C4-2B (cell line): ENCODE measurements at regions not wholly inside any gene's neighbourhood (a gene's known extent, or its start where the extent isn't known, plus 50 kb on each side); places are given as distances from the start of the nearest gene placed in this dataset.

Experiments used
- H3K27ac ChIP-seq: fragments of 450-650 bp; 2 replicates; pipeline ENCODE4 v1.5.1; 2017
- ZFX ChIP-seq: fragments of 450-650 bp; IDR thresholded peaks from 2 replicates; pipeline ENCODE4 v1.6.1; 2017
- TF ChIP-seq, protein P1 (sequence below): fragments of 450-650 bp; conservative IDR thresholded peaks from 2 replicates; pipeline ENCODE4 v1.5.1; 2017; ENCODE audit warnings: mild to moderate bottlenecking

DNA sequence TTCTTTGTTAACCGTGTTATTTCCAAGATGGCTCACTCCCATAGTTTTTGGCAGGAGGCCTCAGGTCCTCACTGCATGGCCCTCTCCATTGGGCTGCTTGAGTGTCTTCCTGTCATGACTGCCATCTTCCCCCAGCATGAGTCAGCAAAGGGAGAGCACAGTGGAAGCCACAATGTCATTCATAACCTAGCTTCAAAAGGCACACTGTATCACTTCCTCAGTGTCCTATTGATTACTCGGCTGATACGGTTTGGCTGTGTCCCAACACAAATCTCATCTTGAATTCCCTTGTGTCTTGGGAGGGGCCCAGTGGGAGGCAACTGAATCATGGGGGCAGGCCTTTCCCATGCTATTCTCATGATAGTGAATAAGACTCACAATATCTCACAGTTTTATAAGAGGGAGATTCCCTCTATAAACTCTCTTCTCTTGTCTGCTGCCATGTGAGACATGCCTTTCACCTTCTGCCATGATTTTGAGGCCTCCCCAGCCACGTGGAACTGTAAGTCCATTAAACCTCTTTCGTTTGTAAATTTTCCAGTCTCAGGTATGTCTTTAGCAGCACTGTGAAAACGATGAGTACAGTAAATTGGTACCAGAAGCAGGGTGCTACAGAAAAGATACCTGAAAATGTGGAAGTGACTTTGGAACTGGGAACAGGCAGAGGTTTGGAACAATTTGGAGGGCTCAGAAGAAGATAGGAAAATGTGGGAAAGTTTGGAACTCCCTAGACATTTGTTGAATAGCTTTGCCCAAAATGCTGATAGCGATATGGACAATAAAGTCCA lies 106.5 kb downstream of the PRLHR start:
- no peak overlapping the region for H3K27ac ChIP-seq
- TF ChIP-seq, protein P1, sequence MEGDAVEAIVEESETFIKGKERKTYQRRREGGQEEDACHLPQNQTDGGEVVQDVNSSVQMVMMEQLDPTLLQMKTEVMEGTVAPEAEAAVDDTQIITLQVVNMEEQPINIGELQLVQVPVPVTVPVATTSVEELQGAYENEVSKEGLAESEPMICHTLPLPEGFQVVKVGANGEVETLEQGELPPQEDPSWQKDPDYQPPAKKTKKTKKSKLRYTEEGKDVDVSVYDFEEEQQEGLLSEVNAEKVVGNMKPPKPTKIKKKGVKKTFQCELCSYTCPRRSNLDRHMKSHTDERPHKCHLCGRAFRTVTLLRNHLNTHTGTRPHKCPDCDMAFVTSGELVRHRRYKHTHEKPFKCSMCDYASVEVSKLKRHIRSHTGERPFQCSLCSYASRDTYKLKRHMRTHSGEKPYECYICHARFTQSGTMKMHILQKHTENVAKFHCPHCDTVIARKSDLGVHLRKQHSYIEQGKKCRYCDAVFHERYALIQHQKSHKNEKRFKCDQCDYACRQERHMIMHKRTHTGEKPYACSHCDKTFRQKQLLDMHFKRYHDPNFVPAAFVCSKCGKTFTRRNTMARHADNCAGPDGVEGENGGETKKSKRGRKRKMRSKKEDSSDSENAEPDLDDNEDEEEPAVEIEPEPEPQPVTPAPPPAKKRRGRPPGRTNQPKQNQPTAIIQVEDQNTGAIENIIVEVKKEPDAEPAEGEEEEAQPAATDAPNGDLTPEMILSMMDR: no peak
- no peak for TF ChIP-seq ZFX

DNA sequence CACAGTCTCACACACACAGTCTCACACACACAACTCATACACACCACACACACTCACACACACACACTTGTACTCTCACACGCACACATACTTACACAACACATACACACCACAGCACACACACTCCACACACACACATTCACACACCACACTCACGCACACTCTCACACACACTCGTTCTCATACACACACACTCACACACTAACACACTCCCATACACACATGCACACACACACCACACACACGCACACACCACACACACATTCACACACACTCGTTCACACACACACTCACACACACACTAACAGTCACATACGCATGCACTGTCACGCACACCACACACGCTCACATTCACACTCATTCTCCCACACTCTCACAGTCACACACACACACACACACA lies 109.8 kb downstream of the PRLHR start:
- TF ChIP-seq ZFX: no peak
- no peak overlapping the region for H3K27ac ChIP-seq

DNA sequence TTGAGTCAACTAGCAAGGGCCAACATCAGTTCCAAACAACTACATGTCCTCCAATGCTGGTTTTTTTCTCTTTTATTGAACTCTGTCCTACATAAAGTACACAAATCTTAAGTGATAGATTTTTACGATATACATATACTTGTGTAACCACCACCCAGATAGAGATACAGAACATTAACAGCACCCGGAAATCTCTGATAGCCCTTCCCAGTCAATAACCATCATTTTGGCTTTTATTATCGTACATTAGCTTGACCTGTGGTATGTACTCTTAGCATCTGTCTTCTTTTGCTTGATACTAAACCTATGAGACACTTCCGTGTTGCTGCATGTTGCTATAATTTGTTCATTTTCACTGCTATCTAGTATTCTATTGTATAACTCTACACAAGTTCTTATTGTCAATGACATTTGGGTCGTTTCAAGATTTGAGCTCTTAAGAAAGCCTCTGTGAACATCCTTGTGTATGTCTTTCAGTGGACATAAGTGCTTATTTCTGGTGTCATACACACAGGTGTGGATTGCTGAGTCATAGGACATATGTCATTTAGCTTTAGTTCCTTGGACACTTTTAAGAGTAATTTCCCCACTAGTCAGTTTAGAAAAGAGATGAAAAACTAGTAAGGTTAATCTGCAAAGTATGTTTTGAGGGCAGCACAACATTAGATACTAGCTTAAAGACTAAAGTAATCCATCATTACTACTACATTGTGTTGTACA lies 111.1 kb downstream of the PRLHR start:
- TF ChIP-seq ZFX: no peak
- TF ChIP-seq, protein P1: no peak
- no peak overlapping the region for H3K27ac ChIP-seq

DNA sequence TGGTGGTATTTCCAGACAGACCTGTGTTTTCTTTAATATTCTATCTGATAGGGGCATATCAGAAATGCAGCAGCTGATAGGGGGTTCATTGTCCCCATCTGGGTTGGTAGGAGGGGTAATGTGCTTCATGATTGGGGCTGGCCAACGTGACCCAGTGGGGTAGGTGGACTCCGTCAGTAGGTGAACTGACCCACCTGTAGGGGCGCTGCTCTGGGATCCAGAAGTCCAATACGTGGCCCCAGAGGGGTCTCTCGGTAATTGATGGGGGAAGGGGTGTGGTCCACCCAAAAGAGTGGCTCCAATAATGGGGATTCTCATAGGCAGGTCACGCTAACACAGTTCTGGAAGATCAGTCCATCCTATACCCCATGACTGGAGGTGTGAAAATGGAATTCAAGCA lies 112.0 kb downstream of the PRLHR start:
- H3K27ac ChIP-seq: no peak overlapping the region
- TF ChIP-seq, protein P1: peak; percentile 23; the same call in 1 of the 2 replicates
- TF ChIP-seq ZFX: no peak

DNA sequence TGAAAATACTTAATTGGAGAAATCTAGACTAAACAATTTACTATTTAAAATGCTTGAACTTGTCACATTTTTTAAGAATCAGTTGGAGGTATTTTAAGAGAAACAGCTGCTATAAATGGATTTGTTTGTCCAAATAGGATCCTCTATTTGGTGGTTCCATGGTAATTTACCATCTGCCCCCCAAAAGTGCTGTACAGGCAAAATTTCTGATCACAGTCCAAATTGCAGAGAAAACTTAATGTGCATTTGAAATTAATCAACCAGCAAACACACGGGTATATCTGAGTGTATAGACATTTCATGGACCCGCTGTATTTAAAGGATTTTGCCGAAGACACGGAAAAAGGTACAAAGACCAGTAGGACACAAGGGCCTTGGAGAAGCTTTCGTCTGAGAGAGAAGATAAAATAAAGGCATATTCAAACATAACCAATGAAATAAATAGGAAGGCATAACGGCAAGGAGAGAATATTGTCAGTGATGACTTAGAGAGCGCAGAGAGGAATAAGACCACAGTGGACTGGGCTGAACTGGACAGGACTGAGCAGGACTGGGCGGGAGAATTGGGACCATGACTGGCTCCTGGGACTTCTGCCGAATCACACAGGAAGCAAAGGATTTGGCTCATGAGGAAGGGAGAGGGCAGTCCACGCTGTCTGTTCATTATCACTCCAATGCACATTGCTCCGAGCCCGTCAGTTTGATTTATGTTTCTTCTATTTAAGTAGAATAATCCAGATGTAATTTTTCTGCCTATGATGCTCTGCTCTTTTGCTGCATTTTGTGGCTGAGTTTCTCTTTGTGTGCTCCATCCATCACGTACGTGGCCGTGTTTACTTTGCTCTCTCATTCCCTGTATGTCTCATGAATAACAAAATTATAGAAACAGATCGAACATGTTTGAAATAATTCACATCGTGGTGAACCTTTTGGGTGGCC lies 112.8 kb downstream of the PRLHR start:
- TF ChIP-seq ZFX: no peak
- TF ChIP-seq, protein P1: no peak
- no peak overlapping the region for H3K27ac ChIP-seq

DNA sequence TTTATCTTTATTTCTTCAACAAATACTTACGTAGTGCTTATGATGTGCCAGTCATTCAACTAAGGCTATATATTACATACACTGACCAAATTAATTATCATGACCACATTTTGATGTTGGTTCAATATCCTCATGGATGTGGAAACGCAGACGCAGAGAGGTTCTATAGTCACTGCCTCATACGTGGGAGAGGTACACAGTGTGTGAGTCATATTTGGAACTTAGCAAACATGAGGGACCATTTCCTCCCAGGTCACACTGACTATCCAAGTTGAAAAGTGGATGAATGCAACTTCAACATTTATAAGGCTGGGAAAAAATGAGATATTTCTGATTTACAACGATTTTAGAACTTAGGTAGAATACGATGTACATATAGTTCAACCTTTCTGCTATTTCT lies 113.6 kb downstream of the PRLHR start:
- H3K27ac ChIP-seq: no peak overlapping the region
- TF ChIP-seq, protein P1: no peak
- no peak for TF ChIP-seq ZFX

DNA sequence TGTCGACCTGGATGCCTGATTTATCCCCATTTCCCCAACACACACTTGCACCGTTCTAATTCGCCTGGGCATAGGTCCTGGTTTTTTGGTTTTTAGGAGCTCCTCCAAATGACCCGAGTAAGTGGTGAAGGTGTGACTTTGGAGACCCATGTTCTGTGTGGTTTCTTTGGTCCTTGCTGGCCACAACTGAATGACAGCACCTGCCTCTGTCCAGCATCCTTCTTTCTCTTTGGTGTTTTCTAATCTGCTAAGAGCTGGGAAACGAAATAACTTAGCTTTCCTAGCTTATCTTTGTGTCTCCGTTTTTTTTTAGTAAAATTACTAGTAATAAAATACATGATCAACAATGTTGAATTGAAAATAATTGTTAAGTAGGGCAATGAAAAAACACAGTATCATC lies 120.2 kb downstream of the PRLHR start:
- H3K27ac ChIP-seq: no peak overlapping the region
- TF ChIP-seq, protein P1: no peak
- TF ChIP-seq ZFX: no peak
